GM23248 (cell line): ENCODE measurements at regions not wholly inside any gene's neighbourhood (a gene's known extent, or its start where the extent isn't known, plus 50 kb on each side); places are given as distances from the start of the nearest gene placed in this dataset.

Source experiments
- DNase-seq: peaks from one replicate; pipeline ENCODE4 v3.0.0-alpha.2; 2015
- H2AFZ ChIP-seq: fragments of 200-600 bp; sonication (generic); 2 replicates; pipeline ENCODE4 v1.6.1; 2016; ENCODE audit warnings: antibody characterized with exemption
- H3F3A ChIP-seq: fragments of 200-600 bp; sonication (generic); 2 replicates; pipeline ENCODE4 v1.6.1; 2016; ENCODE audit warnings: mild to moderate bottlenecking, antibody characterized with exemption, mixed run types; ENCODE audit not compliant: insufficient read depth
- H3K27ac ChIP-seq: fragments of 200-600 bp; sonication (generic); 2 replicates; pipeline ENCODE4 v1.5.1; 2016; ENCODE audit warnings: mild to moderate bottlenecking
- H3K27me3 ChIP-seq: fragments of 200-600 bp; sonication (generic); replicated peaks from 2 replicates; pipeline ENCODE4 v1.6.1; 2016; ENCODE audit warnings: mild to moderate bottlenecking; ENCODE audit not compliant: insufficient read depth
- H3K36me3 ChIP-seq: fragments of 200-600 bp; sonication (generic); 2 replicates; pipeline ENCODE4 v1.6.1; 2016; ENCODE audit warnings: low read depth, mild to moderate bottlenecking
- H3K4me1 ChIP-seq: fragments of 200-600 bp; sonication (generic); 2 replicates; pipeline ENCODE4 v1.6.1; 2016; ENCODE audit warnings: mild to moderate bottlenecking; ENCODE audit not compliant: insufficient read depth
- H3K4me2 ChIP-seq: fragments of 200-600 bp; sonication (generic); one replicate; pipeline ENCODE4 v1.6.1; 2016; ENCODE audit warnings: mild to moderate bottlenecking; ENCODE audit not compliant: unreplicated experiment
- H3K4me3 ChIP-seq: fragments of 200-600 bp; sonication (generic); 2 replicates; pipeline ENCODE4 v1.5.1; 2016; ENCODE audit warnings: mild to moderate bottlenecking
- H3K79me2 ChIP-seq: fragments of 200-600 bp; sonication (generic); 2 replicates; pipeline ENCODE4 v1.6.1; 2016; ENCODE audit warnings: mild to moderate bottlenecking; ENCODE audit not compliant: insufficient read depth
- H3K9ac ChIP-seq: fragments of 200-600 bp; sonication (generic); 2 replicates; pipeline ENCODE4 v1.6.1; 2016; ENCODE audit warnings: mild to moderate bottlenecking
- H3K9me2 ChIP-seq: fragments of 200-600 bp; sonication (generic); 2 replicates; pipeline ENCODE4 v1.6.1; 2016; ENCODE audit warnings: mixed run types, mild to moderate bottlenecking, moderate library complexity; ENCODE audit not compliant: insufficient read depth
- H3K9me3 ChIP-seq: fragments of 200-600 bp; sonication (generic); one replicate; pipeline ENCODE4 v1.6.1; 2017; ENCODE audit warnings: low read depth
- H4K20me1 ChIP-seq: fragments of 200-600 bp; sonication (generic); 2 replicates; pipeline ENCODE4 v1.6.0; 2016; ENCODE audit not compliant: insufficient read depth
- EZH2 ChIP-seq: fragments of 200-600 bp; sonication (generic); IDR thresholded peaks from 2 replicates; pipeline ENCODE4 v1.6.1; 2018; ENCODE audit warnings: antibody characterized with exemption, mild to moderate bottlenecking; ENCODE audit not compliant: insufficient read depth, poor library complexity, severe bottlenecking
- EZH2phosphoT487 ChIP-seq: fragments of 200-600 bp; sonication (generic); IDR thresholded peaks from 2 replicates; pipeline ENCODE4 v1.6.1; 2018; ENCODE audit warnings: antibody characterized with exemption, moderate library complexity, mild to moderate bottlenecking, low read depth; ENCODE audit not compliant: insufficient read depth
- WGBS, 2 experiments: methylation state at CpG; one replicate each; pipeline ENCODE4 v1.1.6; 2015 to 2017; ENCODE audit warnings: low lambda C conversion rate in 2 of 2, low coverage in 1 of 2; ENCODE audit errors: missing lambda C conversion rate in 2 of 2; 5-methylcytosine and 5-hydroxymethylcytosine counted together
- in situ Hi-C: fragments of 300-500 bp; cut with MboI; formaldehyde crosslinking; loops from 2 replicates; pipeline ENCODE4 v1.15.0; 2020

GRCh38 chr9:109935406-109936087 lies 155.5 kb downstream of the PALM2AKAP2 start:
- Histone ChIP-seq H3K9me3 (no peaks in the 10 kb centered on the region), H3K27me3 (no peaks in the 10 kb centered on the region), H3K4me2 (no peak overlapping the region), H3K4me1 (no peaks in the 10 kb centered on the region), H3K9me2 (no peaks in the 10 kb centered on the region), H4K20me1 (no peaks in the 10 kb centered on the region), H2AFZ (no peak overlapping the region), H3K4me3 (no peak overlapping the region), H3K36me3 (no peaks in the 10 kb centered on the region; the same call in 1 of the 2 replicates), H3K27ac (no peak overlapping the region), H3F3A (0 out of 2 replicates have a peak, but pooled peaks cover 9% of the 10 kb centered on the region), H3K79me2 (no peaks in the 10 kb centered on the region), H3K9ac (no peak overlapping the region)
- in situ Hi-C loops = no loop called here
- WGBS, 2 experiments = 63 to 71% methylated on average over 1 of the region's 1 CpG
- DNase-seq = no peak
- TF ChIP-seq EZH2 (no peak), EZH2phosphoT487 (no peak)

- no peaks in the 10 kb centered on the region for H3K9me2 ChIP-seq
- in situ Hi-C loops = no loop called here
- H3K4me1 ChIP-seq = no peaks in the 10 kb centered on the region
- no peak overlapping the region for H3K27ac ChIP-seq
- H3K79me2 ChIP-seq = no peaks in the 10 kb centered on the region
- H3K27me3 ChIP-seq = no peaks in the 10 kb centered on the region
- no peak overlapping the region for H2AFZ ChIP-seq
- no peak overlapping the region for H3K4me2 ChIP-seq
- no peak overlapping the region for H3K9ac ChIP-seq
- H4K20me1 ChIP-seq = no peaks in the 10 kb centered on the region
- 97 to 99% methylated on average over 3 of the region's 3 CpGs for WGBS, 2 experiments
- H3F3A ChIP-seq = 0 out of 2 replicates have a peak, but pooled peaks cover 9% of the 10 kb centered on the region
- DNase-seq = no peak
- no peak overlapping the region for H3K4me3 ChIP-seq
- H3K9me3 ChIP-seq = no peaks in the 10 kb centered on the region
- H3K36me3 ChIP-seq = no peaks in the 10 kb centered on the region; the same call in 1 of the 2 replicates
- TF ChIP-seq EZH2phosphoT487 (no peak), EZH2 (no peak)
Observed at GRCh38 chr9:109937861-109938453, 158.0 kb downstream of the PALM2AKAP2 start.

GRCh38 chr9:109939698-109940342 lies 159.8 kb downstream of the PALM2AKAP2 start:
- Histone ChIP-seq H3K4me3 (no peak overlapping the region), H3K9ac (no peak overlapping the region), H3K9me3 (no peaks in the 10 kb centered on the region), H3K4me2 (no peak overlapping the region), H3K4me1 (no peaks in the 10 kb centered on the region), H3F3A (no peaks in the 10 kb centered on the region), H3K79me2 (no peaks in the 10 kb centered on the region), H2AFZ (no peak overlapping the region), H3K9me2 (no peaks in the 10 kb centered on the region), H3K27me3 (no peaks in the 10 kb centered on the region), H3K36me3 (no peaks in the 10 kb centered on the region; the same call in 1 of the 2 replicates), H3K27ac (no peak overlapping the region), H4K20me1 (no peaks in the 10 kb centered on the region)
- no peak for DNase-seq
- TF ChIP-seq EZH2phosphoT487 = no peak
- no peak for TF ChIP-seq EZH2
- in situ Hi-C loops = no loop called here

- H3K36me3 ChIP-seq = no peaks in the 10 kb centered on the region; the same call in 1 of the 2 replicates
- H3K9ac ChIP-seq = no peak overlapping the region
- no peak overlapping the region for H3K4me2 ChIP-seq
- no peaks in the 10 kb centered on the region for H4K20me1 ChIP-seq
- no peak overlapping the region for H3K4me3 ChIP-seq
- DNase-seq = no peak
- WGBS, 2 experiments = 82 to 84% methylated on average over 3 of the region's 3 CpGs
- no peak overlapping the region for H3K27ac ChIP-seq
- TF ChIP-seq EZH2 (no peak), EZH2phosphoT487 (no peak)
- H2AFZ ChIP-seq = no peak overlapping the region
- H3K27me3 ChIP-seq = no peaks in the 10 kb centered on the region
- H3K9me3 ChIP-seq = no peaks in the 10 kb centered on the region
- H3K9me2 ChIP-seq = no peaks in the 10 kb centered on the region
- no peaks in the 10 kb centered on the region for H3F3A ChIP-seq
- no peaks in the 10 kb centered on the region for H3K4me1 ChIP-seq
- H3K79me2 ChIP-seq = no peaks in the 10 kb centered on the region
- in situ Hi-C loops = no loop called here
Observed at GRCh38 chr9:109940561-109940960, 160.6 kb downstream of the PALM2AKAP2 start.
